ENCODE measurements at regions not wholly inside any gene's neighbourhood (a gene's known extent, or its start where the extent isn't known, plus 50 kb on each side); places are given as distances from the start of the nearest gene placed in this dataset.

GRCh38 chr11:109869536-109869935, 223.7 kb upstream of the ZC3H12C start:
- TF ChIP-seq CTCF (IDR thresholded peaks at IDR 0.05 in 8 of 11, conservative IDR thresholded peaks at IDR 0.05 in 3 of 11) (no peak), POLR2AphosphoS5 (IDR thresholded peaks at IDR 0.05) (no peak), POLR2A (IDR thresholded peaks at IDR 0.05) (no peak)

All from spleen (tissue), 7 donors.